ENCODE measurements at regions not wholly inside any gene's neighbourhood (a gene's known extent, or its start where the extent isn't known, plus 50 kb on each side); places are given as distances from the start of the nearest gene placed in this dataset.

DNA sequence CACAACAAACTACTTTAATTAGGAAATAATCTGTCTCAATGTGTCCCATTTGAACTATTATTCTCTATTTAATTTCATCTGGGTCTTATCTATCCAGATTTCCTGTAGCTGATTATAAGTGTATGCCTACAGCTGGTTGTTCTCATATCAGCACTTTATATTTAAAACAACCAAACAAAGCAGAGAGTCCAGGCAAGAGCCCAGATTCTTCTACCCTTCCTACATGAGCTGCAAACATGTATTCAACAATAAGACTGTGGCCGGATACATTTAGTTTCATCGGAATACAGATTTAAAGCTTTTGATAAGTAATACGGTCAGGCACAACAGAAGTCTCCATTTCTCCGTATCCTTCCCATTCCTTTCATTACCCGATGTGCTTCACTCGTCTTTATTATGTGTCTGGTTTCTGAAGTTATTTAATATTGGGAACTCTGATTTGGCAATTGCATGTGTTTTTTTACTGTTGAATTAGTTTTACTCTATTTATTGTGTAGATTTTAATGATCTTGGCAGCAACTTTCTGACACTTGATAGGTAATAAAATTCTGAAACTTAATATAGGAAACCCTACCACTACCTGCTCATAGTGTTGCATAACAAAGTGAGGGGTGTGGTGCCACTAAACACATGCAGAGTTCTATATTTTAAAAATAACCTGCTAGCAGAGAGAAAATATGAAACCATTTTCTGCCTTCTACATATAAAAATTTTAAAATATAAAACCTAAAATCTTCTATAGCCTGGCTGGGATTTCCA, 653.5 kb upstream of the PTCHD4 start:
- H3K36me3 ChIP-seq (ENCODE audit: control insufficient read depth, insufficient read depth, low read length) = no peaks in the 10 kb centered on the region
- TF ChIP-seq, protein P1, sequence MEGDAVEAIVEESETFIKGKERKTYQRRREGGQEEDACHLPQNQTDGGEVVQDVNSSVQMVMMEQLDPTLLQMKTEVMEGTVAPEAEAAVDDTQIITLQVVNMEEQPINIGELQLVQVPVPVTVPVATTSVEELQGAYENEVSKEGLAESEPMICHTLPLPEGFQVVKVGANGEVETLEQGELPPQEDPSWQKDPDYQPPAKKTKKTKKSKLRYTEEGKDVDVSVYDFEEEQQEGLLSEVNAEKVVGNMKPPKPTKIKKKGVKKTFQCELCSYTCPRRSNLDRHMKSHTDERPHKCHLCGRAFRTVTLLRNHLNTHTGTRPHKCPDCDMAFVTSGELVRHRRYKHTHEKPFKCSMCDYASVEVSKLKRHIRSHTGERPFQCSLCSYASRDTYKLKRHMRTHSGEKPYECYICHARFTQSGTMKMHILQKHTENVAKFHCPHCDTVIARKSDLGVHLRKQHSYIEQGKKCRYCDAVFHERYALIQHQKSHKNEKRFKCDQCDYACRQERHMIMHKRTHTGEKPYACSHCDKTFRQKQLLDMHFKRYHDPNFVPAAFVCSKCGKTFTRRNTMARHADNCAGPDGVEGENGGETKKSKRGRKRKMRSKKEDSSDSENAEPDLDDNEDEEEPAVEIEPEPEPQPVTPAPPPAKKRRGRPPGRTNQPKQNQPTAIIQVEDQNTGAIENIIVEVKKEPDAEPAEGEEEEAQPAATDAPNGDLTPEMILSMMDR (IDR thresholded peaks at IDR 0.05; ENCODE audit: insufficient read depth, low read length, poor library complexity, severe bottlenecking) = no peak
- no peaks in the 10 kb centered on the region for H3K27me3 ChIP-seq (replicated peaks; ENCODE audit: control insufficient read depth, insufficient read depth, low read length)
- no peak for DNase-seq (ENCODE audit: extremely low read depth, insufficient read length)
- H3K4me3 ChIP-seq (replicated peaks; ENCODE audit: low read depth, low read length) = no peak overlapping the region

DNA sequence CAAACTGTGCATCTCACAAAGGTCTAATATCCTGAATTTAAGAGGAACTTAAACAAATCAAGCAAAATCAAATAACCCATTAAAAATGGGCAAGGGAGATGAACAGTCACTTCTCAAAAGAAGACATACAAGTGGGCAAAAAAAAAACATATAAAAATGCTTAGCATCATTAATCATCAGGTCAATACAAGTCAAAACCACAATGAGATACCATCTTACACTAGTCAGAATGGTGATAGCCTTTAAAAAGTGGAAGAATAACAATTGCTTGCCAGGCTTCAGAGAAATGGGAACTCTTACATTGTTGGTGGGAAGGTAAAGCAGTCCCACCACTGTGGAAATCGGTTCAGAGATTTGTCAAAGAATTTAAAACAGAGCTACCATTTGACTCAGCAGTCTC, 646.7 kb upstream of the PTCHD4 start:
- DNase-seq (ENCODE audit: extremely low read depth, insufficient read length) = no peak
- Histone ChIP-seq H3K4me3 (replicated peaks; ENCODE audit: low read depth, low read length) (no peak overlapping the region), H3K27me3 (replicated peaks; ENCODE audit: control insufficient read depth, insufficient read depth, low read length) (no peaks in the 10 kb centered on the region)

DNA sequence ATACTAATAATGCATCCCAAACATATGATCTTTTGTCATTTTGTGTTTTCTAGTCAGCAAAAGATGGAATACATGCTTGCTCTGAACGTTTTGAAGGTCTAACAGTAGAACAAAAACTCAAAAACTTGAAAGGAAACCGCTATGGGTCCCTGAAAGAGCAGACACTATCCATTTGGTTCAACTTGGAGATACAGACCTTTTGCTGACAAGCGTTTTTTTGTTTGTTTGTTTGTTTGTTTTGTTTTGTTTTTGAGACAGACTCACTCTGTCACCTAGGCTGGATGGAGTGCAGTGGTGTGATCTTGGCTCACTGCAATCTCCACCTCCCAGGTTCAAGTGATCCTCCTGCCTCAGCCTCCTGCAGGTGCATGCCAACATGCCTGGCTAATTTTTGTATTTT, 644.3 kb upstream of the PTCHD4 start:
- TF ChIP-seq, protein P1 (IDR thresholded peaks at IDR 0.05; ENCODE audit: insufficient read depth, low read length, poor library complexity, severe bottlenecking) = no peak
- no peak overlapping the region for H3K4me3 ChIP-seq (replicated peaks; ENCODE audit: low read depth, low read length)
- DNase-seq (ENCODE audit: extremely low read depth, insufficient read length) = no peak
- H3K27me3 ChIP-seq (replicated peaks; ENCODE audit: control insufficient read depth, insufficient read depth, low read length) = no peaks in the 10 kb centered on the region
- H3K36me3 ChIP-seq (ENCODE audit: control insufficient read depth, insufficient read depth, low read length) = no peaks in the 10 kb centered on the region

More for the DNA sequence above, 646.7 kb upstream of the PTCHD4 start:
- H3K36me3 ChIP-seq (ENCODE audit: control insufficient read depth, insufficient read depth, low read length) = no peaks in the 10 kb centered on the region
- TF ChIP-seq, protein P1 (IDR thresholded peaks at IDR 0.05; ENCODE audit: insufficient read depth, low read length, poor library complexity, severe bottlenecking) = no peak

DNA sequence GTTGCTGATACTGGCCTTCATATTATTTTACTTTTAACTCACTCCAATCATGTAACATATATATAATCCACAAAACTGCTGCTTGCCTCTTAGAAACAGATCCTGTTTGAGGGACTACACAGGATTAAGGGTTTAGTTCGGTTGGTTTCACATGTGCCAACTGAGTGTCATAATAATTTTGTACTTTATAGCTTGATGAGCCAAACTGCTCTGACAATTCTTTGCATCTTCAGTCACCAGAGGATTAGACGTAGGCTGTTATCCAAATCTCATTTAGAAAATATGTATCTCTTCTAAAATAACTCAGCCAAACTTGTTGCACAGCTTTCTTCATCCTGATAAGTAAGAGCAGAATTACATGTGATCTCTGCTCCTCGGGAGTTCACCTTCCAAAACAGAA, 643.6 kb upstream of the PTCHD4 start:
- H3K4me3 ChIP-seq (replicated peaks; ENCODE audit: low read depth, low read length) = no peak overlapping the region
- no peaks in the 10 kb centered on the region for H3K36me3 ChIP-seq (ENCODE audit: control insufficient read depth, insufficient read depth, low read length)
- H3K27me3 ChIP-seq (replicated peaks; ENCODE audit: control insufficient read depth, insufficient read depth, low read length) = no peaks in the 10 kb centered on the region
- no peak for DNase-seq (ENCODE audit: extremely low read depth, insufficient read length)
- TF ChIP-seq, protein P1 (IDR thresholded peaks at IDR 0.05; ENCODE audit: insufficient read depth, low read length, poor library complexity, severe bottlenecking) = no peak

DNA sequence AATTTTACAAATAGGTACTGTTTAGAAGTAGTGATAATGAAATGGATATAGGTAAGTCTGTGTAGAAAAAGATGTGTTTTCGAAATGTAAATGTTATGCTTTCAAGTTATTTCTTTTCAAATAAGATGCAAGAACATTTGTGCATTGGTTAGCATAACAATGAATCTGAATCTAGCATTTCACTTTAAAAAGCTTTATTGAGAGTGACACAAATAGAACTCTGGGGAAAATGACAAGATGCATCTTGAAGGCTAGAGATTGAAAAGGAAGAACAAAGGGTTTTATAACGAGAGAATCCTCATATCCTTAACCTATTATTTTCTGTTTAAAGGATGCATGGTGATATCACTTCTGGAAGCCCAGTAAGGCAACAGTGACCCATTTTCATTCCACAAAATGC, 639.9 kb upstream of the PTCHD4 start:
- no peak overlapping the region for H3K4me3 ChIP-seq (replicated peaks; ENCODE audit: low read depth, low read length)
- no peaks in the 10 kb centered on the region for H3K27me3 ChIP-seq (replicated peaks; ENCODE audit: control insufficient read depth, insufficient read depth, low read length)
- no peaks in the 10 kb centered on the region for H3K36me3 ChIP-seq (ENCODE audit: control insufficient read depth, insufficient read depth, low read length)
- DNase-seq (ENCODE audit: extremely low read depth, insufficient read length) = no peak
- TF ChIP-seq, protein P1 (IDR thresholded peaks at IDR 0.05; ENCODE audit: insufficient read depth, low read length, poor library complexity, severe bottlenecking) = no peak
